K562 (cell line): ENCODE measurements at regions not wholly inside any gene's neighbourhood (a gene's known extent, or its start where the extent isn't known, plus 50 kb on each side); places are given as distances from the start of the nearest gene placed in this dataset.

Experiments
- ATF7 ChIP-seq: fragments of 450-650 bp; IDR thresholded peaks from 2 replicates; pipeline ENCODE4 v1.7.1; 2014; ENCODE audit warnings: mild to moderate bottlenecking, moderate library complexity
- BRCA1 ChIP-seq, 2 experiments: fragments of 450-650 bp in 1 of 2; sonication (generic) in 1 of 2; formaldehyde crosslinking in 1 of 2; IDR thresholded peaks; 2 replicates each; pipeline versions ENCODE4 v1.5.0 to v1.6.1; 2017 to 2020; ENCODE audit warnings: mild to moderate bottlenecking in 1 of 2, missing genetic modification reagents in 1 of 2
- ELF4 ChIP-seq: fragments of 450-650 bp; formaldehyde crosslinking; IDR thresholded peaks from 2 replicates; pipeline ENCODE4 v1.4.0; 2022; ENCODE audit warnings: missing genetic modification characterization
- EZH2 ChIP-seq: IDR thresholded peaks from 2 replicates; pipeline ENCODE4 v1.6.1; 2012; ENCODE audit warnings: low read depth, mild to moderate bottlenecking, inconsistent platforms, low read length, borderline replicate concordance
- PATZ1 ChIP-seq: fragments of 250-450 bp; sonication (Bioruptor Pico); IDR thresholded peaks from 2 replicates; pipeline ENCODE4 v1.5.0; 2020; ENCODE audit warnings: mild to moderate bottlenecking, borderline replicate concordance
- TCF3 ChIP-seq: sonication (generic); formaldehyde crosslinking; IDR thresholded peaks from 2 replicates; pipeline ENCODE4 v1.4.0; 2020; ENCODE audit warnings: mild to moderate bottlenecking, missing genetic modification reagents
- TSHZ1 ChIP-seq: fragments of 250-450 bp; sonication (Bioruptor Pico); IDR thresholded peaks from 2 replicates; pipeline ENCODE4 v1.4.0; 2020; ENCODE audit warnings: mild to moderate bottlenecking, moderate library complexity
- ZNF212 ChIP-seq: fragments of 450-650 bp; formaldehyde crosslinking; IDR thresholded peaks from 2 replicates; pipeline ENCODE4 v1.4.0; 2020; ENCODE audit warnings: mild to moderate bottlenecking
- ZNF274 ChIP-seq: IDR thresholded peaks from 2 replicates; pipeline ENCODE4 v1.6.1; 2011; ENCODE audit warnings: low read depth, mild to moderate bottlenecking, low read length, moderate library complexity, borderline replicate concordance

- TF ChIP-seq TSHZ1 (CRISPR knock-in tag) (no peak), ZNF274 (no peak), ZNF212 (CRISPR knock-in tag) (no peak), TCF3 (CRISPR knock-in tag) (no peak), ATF7 (no peak), EZH2 (no peak), PATZ1 (CRISPR knock-in tag) (no peak), BRCA1 (IDR thresholded peaks at IDR 0.05) (no peak), BRCA1 (CRISPR knock-in tag; IDR thresholded peaks at IDR 0.05) (no peak), ELF4 (CRISPR knock-in tag) (no peak)
These were observed 290.0 kb upstream of the CHORDC1 start for GRCh38 chr11:90512846-90513245.
